ENCODE measurements at regions not wholly inside any gene's neighbourhood (a gene's known extent, or its start where the extent isn't known, plus 50 kb on each side); places are given as distances from the start of the nearest gene placed in this dataset.

DNA sequence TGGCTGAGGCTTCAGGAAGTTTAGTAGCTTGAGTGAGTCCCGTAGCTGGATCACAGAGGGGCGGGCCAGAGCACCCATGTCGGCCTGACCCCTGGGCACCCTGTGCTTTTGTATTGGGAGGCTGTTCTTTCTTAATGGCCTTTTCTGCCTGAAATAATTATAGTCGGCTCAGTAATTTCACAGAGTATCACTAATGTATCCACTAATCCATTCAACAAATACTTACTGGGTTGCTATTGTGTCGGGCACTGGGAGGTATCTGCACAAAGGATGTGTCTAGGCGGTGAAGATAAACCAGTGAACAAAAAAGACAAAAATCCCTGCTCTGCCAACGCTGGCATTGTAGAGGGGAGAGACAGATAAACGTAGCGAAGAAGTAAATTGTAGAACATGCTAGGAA, 318.6 kb downstream of the FOXL1 start (continued):
- TF ChIP-seq, protein P1, sequence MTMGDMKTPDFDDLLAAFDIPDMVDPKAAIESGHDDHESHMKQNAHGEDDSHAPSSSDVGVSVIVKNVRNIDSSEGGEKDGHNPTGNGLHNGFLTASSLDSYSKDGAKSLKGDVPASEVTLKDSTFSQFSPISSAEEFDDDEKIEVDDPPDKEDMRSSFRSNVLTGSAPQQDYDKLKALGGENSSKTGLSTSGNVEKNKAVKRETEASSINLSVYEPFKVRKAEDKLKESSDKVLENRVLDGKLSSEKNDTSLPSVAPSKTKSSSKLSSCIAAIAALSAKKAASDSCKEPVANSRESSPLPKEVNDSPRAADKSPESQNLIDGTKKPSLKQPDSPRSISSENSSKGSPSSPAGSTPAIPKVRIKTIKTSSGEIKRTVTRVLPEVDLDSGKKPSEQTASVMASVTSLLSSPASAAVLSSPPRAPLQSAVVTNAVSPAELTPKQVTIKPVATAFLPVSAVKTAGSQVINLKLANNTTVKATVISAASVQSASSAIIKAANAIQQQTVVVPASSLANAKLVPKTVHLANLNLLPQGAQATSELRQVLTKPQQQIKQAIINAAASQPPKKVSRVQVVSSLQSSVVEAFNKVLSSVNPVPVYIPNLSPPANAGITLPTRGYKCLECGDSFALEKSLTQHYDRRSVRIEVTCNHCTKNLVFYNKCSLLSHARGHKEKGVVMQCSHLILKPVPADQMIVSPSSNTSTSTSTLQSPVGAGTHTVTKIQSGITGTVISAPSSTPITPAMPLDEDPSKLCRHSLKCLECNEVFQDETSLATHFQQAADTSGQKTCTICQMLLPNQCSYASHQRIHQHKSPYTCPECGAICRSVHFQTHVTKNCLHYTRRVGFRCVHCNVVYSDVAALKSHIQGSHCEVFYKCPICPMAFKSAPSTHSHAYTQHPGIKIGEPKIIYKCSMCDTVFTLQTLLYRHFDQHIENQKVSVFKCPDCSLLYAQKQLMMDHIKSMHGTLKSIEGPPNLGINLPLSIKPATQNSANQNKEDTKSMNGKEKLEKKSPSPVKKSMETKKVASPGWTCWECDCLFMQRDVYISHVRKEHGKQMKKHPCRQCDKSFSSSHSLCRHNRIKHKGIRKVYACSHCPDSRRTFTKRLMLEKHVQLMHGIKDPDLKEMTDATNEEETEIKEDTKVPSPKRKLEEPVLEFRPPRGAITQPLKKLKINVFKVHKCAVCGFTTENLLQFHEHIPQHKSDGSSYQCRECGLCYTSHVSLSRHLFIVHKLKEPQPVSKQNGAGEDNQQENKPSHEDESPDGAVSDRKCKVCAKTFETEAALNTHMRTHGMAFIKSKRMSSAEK (CRISPR knock-in tag; IDR thresholded peaks at IDR 0.05; ENCODE audit: borderline replicate concordance) = no peak

DNA sequence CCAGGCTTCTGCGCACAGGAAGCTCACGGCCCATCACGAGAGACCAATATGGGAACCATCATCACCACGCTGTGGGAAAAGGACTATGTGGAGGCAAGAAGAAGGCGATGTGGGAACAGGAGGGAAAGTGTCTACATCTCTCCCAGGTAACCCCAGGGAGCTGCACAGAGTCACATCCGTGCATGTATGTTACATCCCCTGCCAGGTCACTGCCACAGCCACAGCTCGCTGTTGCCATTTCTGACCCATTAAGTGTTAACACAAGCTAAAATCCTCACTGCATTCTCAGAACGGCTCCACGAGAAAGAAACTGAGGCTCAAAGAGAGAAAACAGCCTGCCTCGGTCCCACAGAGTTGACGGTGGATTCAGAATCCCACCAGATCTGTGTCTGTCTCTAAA, 319.1 kb downstream of the FOXL1 start:
- H3K4me1 Mint-ChIP-seq = peaks cover 24% of the 10 kb centered on the region
- no peak for ATAC-seq
- no peaks in the 10 kb centered on the region for H3K36me3 Mint-ChIP-seq
- ChIA-PET POLR2A (no interaction called here), CTCF (interaction anchor here (1.0 kb wide), 1 partner anchor 333 kb away, joined by 3 read pairs; no protein-coding TSS in a partner anchor)
- DNase-seq (ENCODE audit: low spot score) = no peak
- no peak for TF ChIP-seq TEAD1 (CRISPR knock-in tag; IDR thresholded peaks at IDR 0.05)
- no peak for TF ChIP-seq ZNF263 (CRISPR knock-in tag; IDR thresholded peaks at IDR 0.05; ENCODE audit: low read depth)
- TF ChIP-seq SMAD4 (CRISPR knock-in tag; IDR thresholded peaks at IDR 0.05) = no peak
- TF ChIP-seq ZNF317 (CRISPR knock-in tag; IDR thresholded peaks at IDR 0.05; ENCODE audit: borderline replicate concordance, low read depth) = no peak
- TF ChIP-seq, protein P2, sequence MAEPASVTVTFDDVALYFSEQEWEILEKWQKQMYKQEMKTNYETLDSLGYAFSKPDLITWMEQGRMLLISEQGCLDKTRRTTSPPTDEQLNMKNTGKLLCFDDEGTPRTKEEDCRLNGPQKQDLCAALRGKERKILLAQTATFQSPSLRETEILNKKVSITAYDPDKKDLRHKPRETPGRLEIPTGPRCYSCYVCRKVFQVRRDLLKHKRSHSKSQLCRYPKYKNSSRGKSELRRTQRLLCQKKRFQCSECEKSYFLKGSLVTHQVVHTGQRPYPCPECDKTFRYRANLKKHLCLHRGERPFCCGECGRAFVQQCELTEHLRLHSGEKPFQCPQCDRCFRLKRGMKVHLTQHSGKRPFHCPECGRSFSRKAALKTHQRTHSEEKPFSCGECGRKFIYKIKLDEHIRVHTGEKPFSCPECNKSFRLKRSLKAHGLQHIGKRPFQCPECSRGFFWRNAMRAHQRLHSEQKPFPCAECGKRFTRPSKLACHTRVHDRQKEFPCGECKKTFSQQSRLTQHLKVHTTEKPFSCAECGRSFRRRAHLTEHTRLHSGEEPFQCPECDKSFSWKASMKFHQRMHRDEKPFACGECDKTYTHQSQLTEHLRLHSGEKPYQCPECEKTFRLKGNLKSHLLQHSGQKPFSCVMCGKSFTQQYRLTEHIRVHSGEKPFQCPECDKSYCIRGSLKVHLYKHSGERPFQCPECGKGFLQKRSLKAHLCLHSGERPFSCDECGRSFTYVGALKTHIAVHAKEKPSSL (CRISPR knock-in tag; conservative IDR thresholded peaks at IDR 0.05) = no peak
- no peak for TF ChIP-seq GABPB1 (CRISPR knock-in tag; IDR thresholded peaks at IDR 0.05)
- TF ChIP-seq ELF4 (CRISPR knock-in tag; IDR thresholded peaks at IDR 0.05; ENCODE audit: low read depth) = no peak
- no peak for TF ChIP-seq ATF1 (CRISPR knock-in tag; IDR thresholded peaks at IDR 0.05)
- no peak for TF ChIP-seq CREM (CRISPR knock-in tag; IDR thresholded peaks at IDR 0.05)
- TF ChIP-seq, protein P3, sequence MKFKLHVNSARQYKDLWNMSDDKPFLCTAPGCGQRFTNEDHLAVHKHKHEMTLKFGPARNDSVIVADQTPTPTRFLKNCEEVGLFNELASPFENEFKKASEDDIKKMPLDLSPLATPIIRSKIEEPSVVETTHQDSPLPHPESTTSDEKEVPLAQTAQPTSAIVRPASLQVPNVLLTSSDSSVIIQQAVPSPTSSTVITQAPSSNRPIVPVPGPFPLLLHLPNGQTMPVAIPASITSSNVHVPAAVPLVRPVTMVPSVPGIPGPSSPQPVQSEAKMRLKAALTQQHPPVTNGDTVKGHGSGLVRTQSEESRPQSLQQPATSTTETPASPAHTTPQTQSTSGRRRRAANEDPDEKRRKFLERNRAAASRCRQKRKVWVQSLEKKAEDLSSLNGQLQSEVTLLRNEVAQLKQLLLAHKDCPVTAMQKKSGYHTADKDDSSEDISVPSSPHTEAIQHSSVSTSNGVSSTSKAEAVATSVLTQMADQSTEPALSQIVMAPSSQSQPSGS (CRISPR knock-in tag; IDR thresholded peaks at IDR 0.05; ENCODE audit: borderline replicate concordance, low read depth) = no peak
- H3K27ac Mint-ChIP-seq = no peak overlapping the region
- H3K27me3 Mint-ChIP-seq (ENCODE audit: low read depth) = no peaks in the 10 kb centered on the region; the same call in none of the 2 replicates
- no peak overlapping the region for H3K4me3 Mint-ChIP-seq
- H3K9me3 Mint-ChIP-seq = no peaks in the 10 kb centered on the region

DNA sequence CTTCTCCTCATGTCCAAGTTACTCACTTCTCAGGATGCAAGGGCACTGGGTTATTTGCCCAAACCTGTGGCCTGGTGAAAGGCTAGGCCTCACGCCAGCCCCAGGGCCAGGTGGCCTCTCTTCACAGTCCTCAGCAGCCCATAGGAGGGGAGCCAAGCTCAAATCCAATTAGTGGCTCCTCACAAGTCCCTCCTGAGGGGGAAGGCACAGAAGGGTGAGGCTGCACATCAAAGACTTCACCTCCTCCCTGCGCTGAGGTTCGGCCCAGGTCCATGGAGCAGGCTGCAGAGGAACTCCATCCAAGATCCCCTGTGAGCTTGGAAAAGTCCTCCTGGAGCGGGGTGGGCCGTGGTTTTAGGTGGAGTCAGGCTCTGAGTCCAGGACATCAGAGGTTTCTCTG, 320.0 kb downstream of the FOXL1 start:
- CTCF ChIA-PET = interaction anchor here (1.2 kb wide), 1 partner anchor 25 kb away, joined by 3 read pairs; no protein-coding TSS in a partner anchor
- peaks cover 32% of the 10 kb centered on the region for H3K4me1 Mint-ChIP-seq
- H3K9me3 Mint-ChIP-seq = no peaks in the 10 kb centered on the region
- POLR2A ChIA-PET = no interaction called here
- H3K27ac Mint-ChIP-seq = no peak overlapping the region
- no peak for ATAC-seq
- H3K4me3 Mint-ChIP-seq = no peak overlapping the region
- DNase-seq (ENCODE audit: low spot score) = no peak
- H3K36me3 Mint-ChIP-seq = no peaks in the 10 kb centered on the region
- H3K27me3 Mint-ChIP-seq (ENCODE audit: low read depth) = no peaks in the 10 kb centered on the region; the same call in none of the 2 replicates
- TF ChIP-seq, protein P4, sequence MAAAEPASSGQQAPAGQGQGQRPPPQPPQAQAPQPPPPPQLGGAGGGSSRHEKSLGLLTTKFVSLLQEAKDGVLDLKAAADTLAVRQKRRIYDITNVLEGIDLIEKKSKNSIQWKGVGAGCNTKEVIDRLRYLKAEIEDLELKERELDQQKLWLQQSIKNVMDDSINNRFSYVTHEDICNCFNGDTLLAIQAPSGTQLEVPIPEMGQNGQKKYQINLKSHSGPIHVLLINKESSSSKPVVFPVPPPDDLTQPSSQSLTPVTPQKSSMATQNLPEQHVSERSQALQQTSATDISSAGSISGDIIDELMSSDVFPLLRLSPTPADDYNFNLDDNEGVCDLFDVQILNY (CRISPR knock-in tag; IDR thresholded peaks at IDR 0.05) = no peak
- TF ChIP-seq GRHL2 (CRISPR knock-in tag; IDR thresholded peaks at IDR 0.05; ENCODE audit: insufficient replicate concordance, severe bottlenecking) (no peak), GABPB1 (CRISPR knock-in tag; IDR thresholded peaks at IDR 0.05) (no peak), NFATC4 (CRISPR knock-in tag; IDR thresholded peaks at IDR 0.05) (no peak), ZNF671 (CRISPR knock-in tag; IDR thresholded peaks at IDR 0.05) (no peak), CBFB (CRISPR knock-in tag; IDR thresholded peaks at IDR 0.05; ENCODE audit: low read depth) (no peak), FOXJ3 (CRISPR knock-in tag; IDR thresholded peaks at IDR 0.05; ENCODE audit: borderline replicate concordance) (no peak)
- TF ChIP-seq, protein P2 (CRISPR knock-in tag; conservative IDR thresholded peaks at IDR 0.05) = no peak
- TF ChIP-seq, protein P5, sequence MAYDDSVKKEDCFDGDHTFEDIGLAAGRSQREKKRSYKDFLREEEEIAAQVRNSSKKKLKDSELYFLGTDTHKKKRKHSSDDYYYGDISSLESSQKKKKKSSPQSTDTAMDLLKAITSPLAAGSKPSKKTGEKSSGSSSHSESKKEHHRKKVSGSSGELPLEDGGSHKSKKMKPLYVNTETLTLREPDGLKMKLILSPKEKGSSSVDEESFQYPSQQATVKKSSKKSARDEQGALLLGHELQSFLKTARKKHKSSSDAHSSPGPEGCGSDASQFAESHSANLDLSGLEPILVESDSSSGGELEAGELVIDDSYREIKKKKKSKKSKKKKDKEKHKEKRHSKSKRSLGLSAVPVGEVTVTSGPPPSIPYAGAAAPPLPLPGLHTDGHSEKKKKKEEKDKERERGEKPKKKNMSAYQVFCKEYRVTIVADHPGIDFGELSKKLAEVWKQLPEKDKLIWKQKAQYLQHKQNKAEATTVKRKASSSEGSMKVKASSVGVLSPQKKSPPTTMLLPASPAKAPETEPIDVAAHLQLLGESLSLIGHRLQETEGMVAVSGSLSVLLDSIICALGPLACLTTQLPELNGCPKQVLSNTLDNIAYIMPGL (CRISPR knock-in tag; IDR thresholded peaks at IDR 0.05) = no peak
